SJSA1 (cell line): ENCODE measurements at regions not wholly inside any gene's neighbourhood (a gene's known extent, or its start where the extent isn't known, plus 50 kb on each side); places are given as distances from the start of the nearest gene placed in this dataset.

ENCODE experiments used
- DNase-seq, 2 experiments: peaks; one replicate each; pipeline ENCODE4 v3.0.0-alpha.2; 2015 to 2020; ENCODE audit warnings: low spot score in 2 of 2, low read depth in 1 of 2
- H3K27ac ChIP-seq: fragments of 250-450 bp; sonication (Bioruptor Pico); 2 replicates; pipeline ENCODE4 v1.5.1; 2020; ENCODE audit warnings: mild to moderate bottlenecking, moderate library complexity
- H3K27me3 ChIP-seq: fragments of 250-450 bp; sonication (Bioruptor Pico); replicated peaks from 2 replicates; pipeline ENCODE4 v1.5.1; 2020; ENCODE audit warnings: mild to moderate bottlenecking, moderate library complexity
- H3K36me3 ChIP-seq: fragments of 250-450 bp; sonication (Bioruptor Pico); 2 replicates; pipeline ENCODE4 v1.5.1; 2020; ENCODE audit warnings: mild to moderate bottlenecking
- H3K4me1 ChIP-seq: fragments of 250-450 bp; sonication (Bioruptor Pico); replicated peaks from 2 replicates; pipeline ENCODE4 v1.6.1; 2021; ENCODE audit warnings: mild to moderate bottlenecking
- H3K4me3 ChIP-seq: fragments of 250-450 bp; sonication (Bioruptor Pico); 2 replicates; pipeline ENCODE4 v1.5.1; 2020; ENCODE audit warnings: mild to moderate bottlenecking
- H3K9me3 ChIP-seq: fragments of 250-450 bp; sonication (Bioruptor Pico); replicated peaks from 2 replicates; pipeline ENCODE4 v1.5.1; 2020; ENCODE audit warnings: mild to moderate bottlenecking

DNA sequence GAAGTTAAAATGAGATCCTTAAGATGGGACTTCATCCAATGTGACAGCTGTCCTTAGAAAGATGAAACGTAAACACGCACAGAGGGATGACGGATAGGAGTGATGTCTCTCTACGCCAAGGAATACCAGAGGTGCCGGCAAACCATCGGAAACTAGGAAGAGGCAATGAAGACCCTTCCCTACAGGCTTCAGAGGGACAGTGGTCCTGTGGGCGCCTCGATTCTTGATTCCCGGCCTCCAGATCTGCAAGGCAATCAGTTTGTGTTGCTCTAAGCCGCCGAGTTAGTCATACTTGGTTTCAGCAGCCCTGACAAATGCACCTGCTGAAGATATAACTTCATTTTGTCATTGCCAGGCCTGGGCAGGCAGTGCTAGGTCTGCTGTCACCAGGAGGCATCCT lies 1455.1 kb downstream of the TBC1D22A start:
- DNase-seq = no peak
- Histone ChIP-seq H3K9me3 (no peaks in the 10 kb centered on the region), H3K27ac (no peak overlapping the region), H3K4me1 (no peaks in the 10 kb centered on the region), H3K36me3 (no peaks in the 10 kb centered on the region), H3K27me3 (peaks cover 7% of the 10 kb centered on the region), H3K4me3 (no peak overlapping the region)

DNA sequence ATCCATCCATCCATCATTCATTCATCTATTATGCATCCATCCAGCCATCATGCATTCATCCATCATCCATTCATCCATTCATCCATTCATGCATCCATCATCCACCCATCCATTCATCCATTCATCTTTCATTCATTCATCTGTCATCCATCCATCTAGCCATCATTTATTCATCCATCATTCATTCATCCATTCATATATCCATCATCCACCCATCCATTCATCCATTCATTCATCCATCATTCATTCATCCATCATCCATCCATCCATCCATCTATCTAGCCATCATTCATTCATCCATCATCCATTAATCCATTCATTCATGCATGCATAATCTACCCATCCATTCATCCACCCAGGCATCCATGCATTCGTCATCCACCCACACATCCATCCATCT lies 1450.3 kb downstream of the TBC1D22A start:
- H3K9me3 ChIP-seq = no peaks in the 10 kb centered on the region
- H3K4me1 ChIP-seq = no peaks in the 10 kb centered on the region
- no peak overlapping the region for H3K27ac ChIP-seq
- H3K4me3 ChIP-seq = no peak overlapping the region
- no peak for DNase-seq
- H3K27me3 ChIP-seq = peaks cover 7% of the 10 kb centered on the region
- H3K36me3 ChIP-seq = no peaks in the 10 kb centered on the region

DNA sequence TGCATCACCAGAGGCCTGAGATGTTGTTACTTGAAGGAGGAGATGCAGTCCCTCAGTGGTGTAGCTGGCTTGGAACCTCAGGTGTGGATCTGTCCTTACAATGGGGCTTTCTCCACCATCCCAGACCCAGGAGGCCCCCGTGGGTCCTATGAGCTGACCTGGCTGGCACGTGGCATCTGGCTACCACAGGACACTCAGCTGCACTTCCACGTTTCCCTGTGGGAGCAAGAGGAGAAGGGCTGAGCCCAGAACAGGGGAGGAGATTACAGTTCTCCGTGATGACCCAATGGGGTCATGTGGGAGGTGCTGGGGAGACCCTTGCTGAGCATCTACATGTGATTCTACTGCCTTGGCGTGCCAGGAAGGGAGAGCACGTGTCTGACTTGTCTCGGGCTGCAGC lies 1448.4 kb downstream of the TBC1D22A start:
- H3K36me3 ChIP-seq = no peaks in the 10 kb centered on the region
- H3K27ac ChIP-seq = no peak overlapping the region
- H3K4me3 ChIP-seq = no peak overlapping the region
- H3K9me3 ChIP-seq = no peaks in the 10 kb centered on the region
- H3K4me1 ChIP-seq = no peaks in the 10 kb centered on the region
- H3K27me3 ChIP-seq = peaks cover 5% of the 10 kb centered on the region
- no peak for DNase-seq

DNA sequence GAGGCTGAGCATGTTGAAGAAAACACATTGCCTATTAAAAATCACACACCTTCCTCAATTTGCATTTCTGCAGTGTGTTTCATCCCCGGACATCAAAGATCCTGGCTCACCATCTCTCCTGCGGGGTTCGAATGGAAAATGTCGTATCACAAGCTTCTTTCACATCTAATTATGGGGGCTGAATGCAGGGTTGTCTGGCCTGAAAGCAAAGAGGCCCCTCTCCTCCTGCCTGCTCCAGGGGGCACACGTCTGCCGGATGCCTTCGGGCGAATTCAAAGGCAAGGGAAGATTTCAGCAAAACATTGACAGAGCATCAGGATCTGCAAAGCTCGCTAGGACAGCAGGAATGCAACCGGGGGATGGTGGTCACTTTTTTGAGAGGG lies 1447.7 kb downstream of the TBC1D22A start:
- Histone ChIP-seq H3K4me1 (no peaks in the 10 kb centered on the region), H3K9me3 (no peaks in the 10 kb centered on the region), H3K27me3 (peaks cover 5% of the 10 kb centered on the region), H3K27ac (no peak overlapping the region), H3K36me3 (no peaks in the 10 kb centered on the region), H3K4me3 (no peak overlapping the region)
- no peak for DNase-seq

DNA sequence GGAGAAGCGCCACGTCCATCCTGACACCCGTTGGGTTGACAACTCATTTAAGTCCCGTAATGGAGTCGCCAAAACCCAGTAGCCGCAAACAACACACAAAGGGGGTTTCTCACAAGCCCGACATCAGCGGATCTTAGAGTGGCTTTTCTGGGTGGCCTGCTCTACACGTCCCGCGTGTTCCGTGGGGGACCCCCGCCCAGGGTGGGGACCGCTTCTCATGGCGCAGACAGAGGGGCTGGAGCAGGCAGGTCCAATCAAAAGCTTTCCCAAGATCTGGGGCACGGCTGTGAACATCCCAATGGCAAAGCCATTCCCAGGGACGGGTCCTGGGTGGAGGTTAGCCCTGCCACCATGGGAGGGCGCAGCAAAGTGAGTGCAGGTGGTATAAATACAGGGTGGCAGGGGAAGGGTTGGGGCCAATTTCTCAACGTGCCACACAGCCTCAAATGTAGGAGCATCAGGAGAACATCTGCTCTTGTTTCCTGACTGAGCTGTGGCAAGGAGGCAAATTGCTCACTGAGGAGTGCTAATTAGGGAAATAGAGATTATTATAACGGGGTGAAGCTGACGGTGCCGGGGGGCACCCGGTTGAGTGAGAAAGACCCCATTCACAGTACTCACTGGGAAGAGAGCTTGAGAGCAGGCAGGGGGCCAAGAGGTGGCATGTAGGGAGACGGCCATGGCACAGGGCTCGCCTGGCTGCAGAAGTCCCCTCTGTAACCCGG lies 1447.2 kb downstream of the TBC1D22A start:
- Histone ChIP-seq H3K4me1 (no peaks in the 10 kb centered on the region), H3K9me3 (no peaks in the 10 kb centered on the region), H3K27ac (no peak overlapping the region), H3K27me3 (peaks cover 5% of the 10 kb centered on the region; the same call in 1 of the 2 replicates), H3K36me3 (no peaks in the 10 kb centered on the region), H3K4me3 (no peak overlapping the region)
- no peak for DNase-seq

DNA sequence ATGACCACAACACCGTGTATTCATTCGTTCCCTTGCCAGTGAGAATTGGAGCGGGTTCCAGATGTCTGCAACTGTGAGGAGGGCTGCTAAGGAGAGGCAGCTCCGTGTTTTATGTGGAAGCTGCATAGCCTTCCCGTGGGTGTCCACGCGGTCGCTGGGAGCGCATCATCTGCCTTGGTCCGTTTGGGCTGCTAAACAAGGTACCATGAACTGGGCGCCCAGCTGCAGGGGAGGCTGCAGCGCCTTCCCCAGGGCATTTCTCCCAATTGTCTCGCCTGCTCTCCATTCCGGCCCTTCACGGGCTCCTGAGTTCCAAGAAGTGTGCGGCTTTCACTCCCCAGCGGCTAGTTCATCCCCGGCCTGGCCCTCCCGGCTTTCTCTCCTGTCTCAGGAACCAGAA lies 1446.4 kb downstream of the TBC1D22A start:
- Histone ChIP-seq H3K9me3 (no peaks in the 10 kb centered on the region), H3K4me1 (no peaks in the 10 kb centered on the region), H3K4me3 (no peak overlapping the region), H3K27ac (no peak overlapping the region), H3K36me3 (no peaks in the 10 kb centered on the region), H3K27me3 (peaks cover 5% of the 10 kb centered on the region; the same call in 1 of the 2 replicates)
- DNase-seq = no peak

DNA sequence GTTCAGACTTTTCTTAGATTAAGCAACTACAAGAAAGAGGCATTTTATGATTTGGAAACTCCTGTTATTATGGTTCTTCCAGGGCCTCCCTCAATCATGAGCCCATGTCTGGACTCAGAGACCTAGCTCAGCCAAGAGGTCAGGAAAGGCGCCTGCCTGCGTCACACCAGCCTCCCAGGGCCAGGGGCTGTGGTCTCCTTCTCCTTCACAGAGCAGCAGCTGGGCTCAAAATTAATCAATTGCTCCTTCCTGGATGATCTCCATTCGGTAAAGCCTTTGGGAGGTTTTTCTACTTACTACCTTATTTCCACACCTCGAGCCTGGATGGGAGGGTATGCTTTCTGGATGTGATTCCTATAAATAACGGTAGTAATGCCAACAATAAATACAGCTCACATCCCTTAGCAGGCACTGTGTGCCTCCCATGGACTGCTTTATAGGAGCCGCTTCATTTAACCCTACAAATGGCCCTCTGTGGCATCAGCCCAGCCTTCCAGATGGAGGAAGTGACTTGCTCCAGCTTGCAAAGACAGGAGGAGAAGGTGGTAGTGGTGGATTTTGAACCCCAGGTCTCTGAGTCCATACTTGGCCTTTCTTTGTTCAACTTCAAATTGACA lies 1445.6 kb downstream of the TBC1D22A start:
- Histone ChIP-seq H3K9me3 (no peaks in the 10 kb centered on the region), H3K4me1 (no peaks in the 10 kb centered on the region), H3K36me3 (no peaks in the 10 kb centered on the region), H3K27me3 (peaks cover 5% of the 10 kb centered on the region; the same call in 1 of the 2 replicates), H3K4me3 (no peak overlapping the region), H3K27ac (no peak overlapping the region)
- no peak for DNase-seq

DNA sequence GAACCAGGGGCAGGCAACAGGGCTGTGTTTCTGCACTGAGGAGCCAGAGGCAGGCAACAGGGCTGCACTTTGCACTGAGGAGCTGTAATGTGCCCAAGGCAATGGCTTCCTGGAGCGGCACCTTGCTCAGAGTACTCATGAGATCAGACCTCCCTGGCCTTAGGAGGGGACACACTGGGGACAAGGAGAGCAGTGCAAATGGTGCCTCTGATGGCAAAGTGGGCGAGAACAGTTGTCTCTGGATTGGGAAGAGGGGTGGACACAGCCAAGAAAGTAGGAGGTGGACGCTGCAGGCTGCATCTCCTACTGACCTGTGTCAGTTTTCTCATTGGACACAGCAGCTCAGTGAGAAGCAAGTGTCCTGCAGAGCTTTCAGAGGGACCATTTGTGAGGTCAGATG lies 1443.3 kb downstream of the TBC1D22A start:
- Histone ChIP-seq H3K27ac (no peak overlapping the region), H3K36me3 (no peaks in the 10 kb centered on the region), H3K4me1 (no peaks in the 10 kb centered on the region), H3K9me3 (no peaks in the 10 kb centered on the region), H3K27me3 (peaks cover 10% of the 10 kb centered on the region), H3K4me3 (no peak overlapping the region)
- DNase-seq = no peak

DNA sequence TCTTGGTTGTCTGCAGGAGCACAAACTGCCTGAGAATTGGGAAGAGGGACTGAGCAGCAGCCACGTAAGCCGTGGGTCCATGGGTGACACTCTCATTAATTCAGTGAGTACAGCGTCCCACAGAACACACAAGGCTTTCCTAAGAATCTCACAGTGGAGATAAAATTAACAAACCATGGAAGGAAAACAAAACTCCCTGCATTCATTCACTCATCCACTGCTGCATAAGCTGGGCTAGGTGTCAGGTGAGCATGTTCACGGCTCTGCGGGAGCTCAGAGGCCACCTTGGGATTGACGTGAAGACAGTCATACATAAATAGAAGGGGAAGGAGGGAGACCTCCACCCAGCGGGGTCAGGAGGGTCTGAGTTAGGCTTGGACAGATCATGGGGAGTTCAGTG lies 1442.7 kb downstream of the TBC1D22A start:
- Histone ChIP-seq H3K9me3 (no peaks in the 10 kb centered on the region), H3K27me3 (peaks cover 10% of the 10 kb centered on the region), H3K27ac (no peak overlapping the region), H3K36me3 (no peaks in the 10 kb centered on the region), H3K4me3 (no peak overlapping the region), H3K4me1 (no peaks in the 10 kb centered on the region)
- no peak for DNase-seq

DNA sequence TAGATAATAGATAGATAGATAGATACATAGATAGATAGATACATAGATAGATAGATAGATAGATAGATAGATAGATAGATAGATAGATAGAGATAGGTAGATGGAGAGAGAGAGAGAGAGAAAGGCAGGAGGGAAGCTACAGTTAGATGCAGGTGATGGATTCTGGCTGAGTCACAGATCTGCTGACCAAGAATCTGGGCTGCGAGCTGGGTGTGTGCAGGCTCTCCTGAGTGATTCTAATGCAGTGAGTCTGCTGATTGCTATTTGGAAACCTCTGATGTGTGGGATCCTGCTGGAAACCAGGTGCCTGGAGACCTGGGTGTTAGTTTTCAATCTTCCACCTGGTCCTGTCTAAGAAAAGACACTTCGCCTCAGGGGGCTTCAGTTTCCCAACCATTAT lies 1441.8 kb downstream of the TBC1D22A start:
- no peaks in the 10 kb centered on the region for H3K4me1 ChIP-seq
- no peak overlapping the region for H3K4me3 ChIP-seq
- H3K36me3 ChIP-seq = no peaks in the 10 kb centered on the region
- H3K27ac ChIP-seq = no peak overlapping the region
- peaks cover 10% of the 10 kb centered on the region for H3K27me3 ChIP-seq
- H3K9me3 ChIP-seq = no peaks in the 10 kb centered on the region
- DNase-seq = no peak

DNA sequence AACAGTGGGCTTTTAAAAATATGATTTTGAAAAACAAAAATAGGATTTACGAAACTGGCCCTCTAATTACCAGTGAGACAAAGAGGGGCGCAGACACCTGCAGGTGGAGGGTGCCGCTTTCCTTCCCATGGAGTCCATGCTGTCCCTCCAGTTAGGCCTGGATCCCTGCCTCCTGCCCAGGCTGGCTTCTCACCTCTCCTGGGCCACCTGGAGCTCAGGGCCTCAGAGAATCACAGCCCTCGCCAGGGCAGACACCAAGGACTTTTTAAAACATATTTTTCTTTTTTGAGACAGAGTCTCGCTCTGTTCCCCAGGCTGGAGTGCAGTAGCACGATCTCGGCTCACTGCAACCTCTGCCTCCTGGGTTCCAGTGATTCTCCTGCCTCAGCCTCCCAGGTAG lies 1437.2 kb downstream of the TBC1D22A start:
- DNase-seq = no peak
- H3K36me3 ChIP-seq = no peaks in the 10 kb centered on the region
- H3K4me3 ChIP-seq = no peak overlapping the region
- H3K9me3 ChIP-seq = no peaks in the 10 kb centered on the region
- H3K27ac ChIP-seq = no peak overlapping the region
- no peaks in the 10 kb centered on the region for H3K4me1 ChIP-seq
- peaks cover 5% of the 10 kb centered on the region for H3K27me3 ChIP-seq

DNA sequence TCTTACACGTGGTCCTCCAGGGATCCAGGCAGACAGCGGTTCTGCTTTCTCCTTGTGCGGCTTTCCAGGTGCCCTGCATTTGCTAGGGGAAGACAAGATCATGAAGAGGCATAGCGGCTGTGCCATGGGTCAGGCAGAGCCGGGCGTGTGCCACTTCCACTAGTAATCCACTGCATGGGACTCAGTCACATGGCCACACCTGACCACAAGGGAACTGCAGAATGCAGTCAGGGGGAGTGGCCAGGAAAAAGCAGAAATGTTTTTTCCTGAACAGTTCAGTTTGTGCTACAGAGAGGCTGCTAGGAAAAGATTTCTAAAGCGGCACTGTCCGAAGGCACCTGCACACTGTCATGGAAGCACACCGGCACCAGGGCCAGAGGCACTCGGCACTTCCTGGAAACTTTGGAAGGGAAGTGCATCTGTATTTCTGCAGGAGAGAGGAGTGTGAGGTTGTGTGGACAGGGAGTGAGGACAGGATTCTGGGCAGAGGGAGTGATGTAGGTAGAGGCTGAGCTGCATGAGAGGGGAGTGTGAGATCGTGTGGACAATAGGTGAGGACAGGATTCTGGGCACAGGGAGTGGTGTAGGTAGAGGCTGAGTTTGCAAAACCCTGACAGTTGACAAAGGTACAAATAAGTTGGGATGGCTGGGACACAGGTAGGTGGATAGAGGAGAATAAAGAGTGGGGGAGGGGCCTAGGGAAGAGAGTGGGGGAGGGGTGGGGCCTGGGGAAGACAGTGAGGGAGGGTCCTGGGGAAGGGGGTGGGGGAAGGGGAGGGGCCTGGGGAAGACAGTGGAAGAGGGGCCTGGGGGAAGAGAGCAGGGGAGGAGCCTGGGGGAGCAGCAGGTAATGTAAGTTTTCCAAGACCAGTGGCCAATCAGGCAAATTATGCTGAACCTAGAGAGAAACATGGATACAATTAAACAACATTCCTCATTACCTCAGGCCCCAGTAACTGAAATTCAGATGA lies 1436.3 kb downstream of the TBC1D22A start:
- Histone ChIP-seq H3K4me3 (no peak overlapping the region), H3K36me3 (no peaks in the 10 kb centered on the region), H3K9me3 (no peaks in the 10 kb centered on the region), H3K27ac (no peak overlapping the region), H3K27me3 (peaks cover 5% of the 10 kb centered on the region), H3K4me1 (no peaks in the 10 kb centered on the region)
- DNase-seq = no peak

DNA sequence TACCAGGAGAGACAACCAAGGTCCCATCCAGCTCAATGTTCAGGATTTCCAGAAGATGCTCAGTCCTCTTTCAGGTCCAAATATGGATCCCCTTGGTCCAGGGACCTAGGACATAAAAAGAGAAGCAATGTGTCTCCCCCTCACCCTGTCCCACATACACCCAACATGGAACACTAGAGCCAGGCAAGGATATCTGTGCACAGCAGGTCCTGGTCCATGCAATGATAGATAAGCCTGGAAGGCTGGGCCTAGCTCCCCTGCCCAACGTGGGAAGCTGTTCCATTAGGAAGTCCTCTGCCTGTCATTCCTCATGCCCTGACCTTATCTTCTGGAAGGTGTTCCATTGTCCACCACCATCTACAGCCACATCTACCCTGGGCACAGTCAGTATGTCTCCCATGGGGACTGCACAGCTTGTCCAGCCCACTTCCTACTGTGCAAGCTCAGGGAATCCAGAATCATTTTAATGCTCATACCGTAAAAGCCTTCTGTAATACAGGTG lies 1434.8 kb downstream of the TBC1D22A start:
- H3K36me3 ChIP-seq = no peaks in the 10 kb centered on the region
- H3K4me1 ChIP-seq = no peaks in the 10 kb centered on the region
- H3K9me3 ChIP-seq = no peaks in the 10 kb centered on the region
- DNase-seq = no peak
- H3K4me3 ChIP-seq = no peak overlapping the region
- H3K27ac ChIP-seq = no peak overlapping the region
- peaks cover 5% of the 10 kb centered on the region for H3K27me3 ChIP-seq

DNA sequence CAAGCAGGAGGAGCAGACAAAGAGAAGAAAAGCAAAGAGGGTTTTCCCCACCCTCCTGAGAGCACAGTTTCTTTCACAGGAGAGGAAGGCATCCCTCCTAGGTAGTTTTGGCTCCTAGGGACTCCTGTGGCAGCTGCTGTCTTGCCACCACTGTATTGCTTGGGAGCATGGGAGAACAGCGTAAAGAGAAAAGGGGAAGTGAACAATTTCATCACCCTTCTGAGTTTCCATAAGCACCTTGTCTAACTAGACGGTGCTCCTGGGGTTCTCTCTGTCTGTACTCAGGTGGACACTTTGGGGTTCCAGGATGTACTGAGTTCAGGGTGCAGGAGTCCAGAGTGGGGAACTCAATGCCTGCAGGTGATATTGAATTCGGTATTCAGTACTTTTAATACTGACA lies 1430.5 kb downstream of the TBC1D22A start:
- H3K27ac ChIP-seq = no peak overlapping the region
- H3K9me3 ChIP-seq = no peaks in the 10 kb centered on the region
- H3K36me3 ChIP-seq = no peaks in the 10 kb centered on the region
- H3K27me3 ChIP-seq = no peaks in the 10 kb centered on the region
- H3K4me1 ChIP-seq = peaks cover 6% of the 10 kb centered on the region
- DNase-seq = peak in 1 of 2 experiments; percentile 16
- no peak overlapping the region for H3K4me3 ChIP-seq
